Loucy (cell line): ENCODE measurements at regions not wholly inside any gene's neighbourhood (a gene's known extent, or its start where the extent isn't known, plus 50 kb on each side); places are given as distances from the start of the nearest gene placed in this dataset.

ENCODE experiments used
- CTCF ChIP-seq: fragments of 200-600 bp; sonication (generic); conservative IDR thresholded peaks from 2 replicates; pipeline ENCODE4 v1.5.1; 2014; ENCODE audit warnings: mild to moderate bottlenecking, antibody characterized with exemption, low read length
- EZH2phosphoT487 ChIP-seq: fragments of 200-600 bp; IDR thresholded peaks from 2 replicates; pipeline ENCODE4 v1.6.1; 2018; ENCODE audit warnings: antibody characterized with exemption, mild to moderate bottlenecking, moderate library complexity, borderline replicate concordance

- TF ChIP-seq CTCF (no peak), EZH2phosphoT487 (no peak)
Measured at GRCh38 chr6:82430611-82431010, 67.0 kb downstream of the TPBG start.
